ENCODE measurements at regions not wholly inside any gene's neighbourhood (a gene's known extent, or its start where the extent isn't known, plus 50 kb on each side); places are given as distances from the start of the nearest gene placed in this dataset.

DNA sequence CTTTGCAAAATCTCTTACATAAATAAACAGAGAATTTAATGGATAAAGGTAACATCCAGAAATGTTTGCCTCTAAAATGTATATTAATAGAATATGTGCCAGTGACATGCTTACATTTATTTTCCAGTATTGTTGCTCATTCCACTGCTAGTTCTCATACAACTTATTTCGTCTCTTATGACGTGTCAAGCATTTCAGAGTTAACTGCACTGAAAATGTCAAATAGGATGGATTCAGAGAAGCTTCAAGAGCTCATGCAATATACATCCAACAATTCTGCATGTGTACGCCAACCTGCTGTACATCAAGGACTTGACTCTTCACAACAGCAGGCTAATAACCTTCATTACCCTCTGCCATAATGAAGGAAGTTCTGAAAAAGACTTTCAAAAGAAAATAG, 386.2 kb upstream of the IZUMO3 start:
- TF ChIP-seq, protein P1, sequence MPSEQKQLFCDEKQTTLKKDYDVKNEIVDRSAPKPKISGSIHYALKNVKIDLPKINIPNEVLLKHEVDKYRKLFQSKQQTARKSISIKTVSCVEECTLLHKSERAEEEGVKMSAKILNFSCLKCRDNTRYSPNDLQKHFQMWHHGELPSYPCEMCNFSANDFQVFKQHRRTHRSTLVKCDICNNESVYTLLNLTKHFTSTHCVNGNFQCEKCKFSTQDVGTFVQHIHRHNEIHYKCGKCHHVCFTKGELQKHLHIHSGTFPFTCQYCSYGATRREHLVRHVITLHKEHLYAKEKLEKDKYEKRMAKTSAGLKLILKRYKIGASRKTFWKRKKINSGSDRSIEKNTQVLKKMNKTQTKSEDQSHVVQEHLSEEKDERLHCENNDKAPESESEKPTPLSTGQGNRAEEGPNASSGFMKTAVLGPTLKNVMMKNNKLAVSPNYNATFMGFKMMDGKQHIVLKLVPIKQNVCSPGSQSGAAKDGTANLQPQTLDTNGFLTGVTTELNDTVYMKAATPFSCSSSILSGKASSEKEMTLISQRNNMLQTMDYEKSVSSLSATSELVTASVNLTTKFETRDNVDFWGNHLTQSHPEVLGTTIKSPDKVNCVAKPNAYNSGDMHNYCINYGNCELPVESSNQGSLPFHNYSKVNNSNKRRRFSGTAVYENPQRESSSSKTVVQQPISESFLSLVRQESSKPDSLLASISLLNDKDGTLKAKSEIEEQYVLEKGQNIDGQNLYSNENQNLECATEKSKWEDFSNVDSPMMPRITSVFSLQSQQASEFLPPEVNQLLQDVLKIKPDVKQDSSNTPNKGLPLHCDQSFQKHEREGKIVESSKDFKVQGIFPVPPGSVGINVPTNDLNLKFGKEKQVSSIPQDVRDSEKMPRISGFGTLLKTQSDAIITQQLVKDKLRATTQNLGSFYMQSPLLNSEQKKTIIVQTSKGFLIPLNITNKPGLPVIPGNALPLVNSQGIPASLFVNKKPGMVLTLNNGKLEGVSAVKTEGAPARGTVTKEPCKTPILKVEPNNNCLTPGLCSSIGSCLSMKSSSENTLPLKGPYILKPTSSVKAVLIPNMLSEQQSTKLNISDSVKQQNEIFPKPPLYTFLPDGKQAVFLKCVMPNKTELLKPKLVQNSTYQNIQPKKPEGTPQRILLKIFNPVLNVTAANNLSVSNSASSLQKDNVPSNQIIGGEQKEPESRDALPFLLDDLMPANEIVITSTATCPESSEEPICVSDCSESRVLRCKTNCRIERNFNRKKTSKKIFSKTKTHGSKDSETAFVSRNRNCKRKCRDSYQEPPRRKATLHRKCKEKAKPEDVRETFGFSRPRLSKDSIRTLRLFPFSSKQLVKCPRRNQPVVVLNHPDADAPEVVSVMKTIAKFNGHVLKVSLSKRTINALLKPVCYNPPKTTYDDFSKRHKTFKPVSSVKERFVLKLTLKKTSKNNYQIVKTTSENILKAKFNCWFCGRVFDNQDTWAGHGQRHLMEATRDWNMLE (tag by site-specific recombination; conservative IDR thresholded peaks at IDR 0.05; ENCODE audit: low read depth) = no peak
- TF ChIP-seq, protein P2, sequence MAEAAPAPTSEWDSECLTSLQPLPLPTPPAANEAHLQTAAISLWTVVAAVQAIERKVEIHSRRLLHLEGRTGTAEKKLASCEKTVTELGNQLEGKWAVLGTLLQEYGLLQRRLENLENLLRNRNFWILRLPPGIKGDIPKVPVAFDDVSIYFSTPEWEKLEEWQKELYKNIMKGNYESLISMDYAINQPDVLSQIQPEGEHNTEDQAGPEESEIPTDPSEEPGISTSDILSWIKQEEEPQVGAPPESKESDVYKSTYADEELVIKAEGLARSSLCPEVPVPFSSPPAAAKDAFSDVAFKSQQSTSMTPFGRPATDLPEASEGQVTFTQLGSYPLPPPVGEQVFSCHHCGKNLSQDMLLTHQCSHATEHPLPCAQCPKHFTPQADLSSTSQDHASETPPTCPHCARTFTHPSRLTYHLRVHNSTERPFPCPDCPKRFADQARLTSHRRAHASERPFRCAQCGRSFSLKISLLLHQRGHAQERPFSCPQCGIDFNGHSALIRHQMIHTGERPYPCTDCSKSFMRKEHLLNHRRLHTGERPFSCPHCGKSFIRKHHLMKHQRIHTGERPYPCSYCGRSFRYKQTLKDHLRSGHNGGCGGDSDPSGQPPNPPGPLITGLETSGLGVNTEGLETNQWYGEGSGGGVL (tag by site-specific recombination; IDR thresholded peaks at IDR 0.05) = no peak
- TF ChIP-seq ZNF354C (tag by site-specific recombination; IDR thresholded peaks at IDR 0.05; ENCODE audit: borderline replicate concordance, low read depth) (no peak), ZNF629 (tag by site-specific recombination; IDR thresholded peaks at IDR 0.05) (no peak), ZNF558 (tag by site-specific recombination; IDR thresholded peaks at IDR 0.05) (no peak), ZNF155 (tag by site-specific recombination; IDR thresholded peaks at IDR 0.05) (no peak), ZNF747 (tag by site-specific recombination; IDR thresholded peaks at IDR 0.05) (no peak), ZFP69B (tag by site-specific recombination; IDR thresholded peaks at IDR 0.05) (no peak), ZNF76 (tag by site-specific recombination; IDR thresholded peaks at IDR 0.05; ENCODE audit: borderline replicate concordance, low read depth) (no peak)
- POLR2A ChIA-PET = no interaction called here
- Histone ChIP-seq H3K27ac (ENCODE audit: extremely low read depth, low read depth, low read length) (no peak overlapping the region), H3K9me3 (ENCODE audit: control insufficient read depth, insufficient read depth, low read depth, low read length) (no peaks in the 10 kb centered on the region), H3K36me3 (ENCODE audit: control insufficient read depth in 2 of 2, insufficient read depth in 1 of 2, low read length in 2 of 2) (no peaks in the 10 kb centered on the region), H3K4me1 (ENCODE audit: control insufficient read depth, insufficient read depth, low read length) (no peaks in the 10 kb centered on the region), H3K4me3 (ENCODE audit: low read depth, low read length) (no peak overlapping the region)
- CTCF ChIA-PET = no interaction called here

DNA sequence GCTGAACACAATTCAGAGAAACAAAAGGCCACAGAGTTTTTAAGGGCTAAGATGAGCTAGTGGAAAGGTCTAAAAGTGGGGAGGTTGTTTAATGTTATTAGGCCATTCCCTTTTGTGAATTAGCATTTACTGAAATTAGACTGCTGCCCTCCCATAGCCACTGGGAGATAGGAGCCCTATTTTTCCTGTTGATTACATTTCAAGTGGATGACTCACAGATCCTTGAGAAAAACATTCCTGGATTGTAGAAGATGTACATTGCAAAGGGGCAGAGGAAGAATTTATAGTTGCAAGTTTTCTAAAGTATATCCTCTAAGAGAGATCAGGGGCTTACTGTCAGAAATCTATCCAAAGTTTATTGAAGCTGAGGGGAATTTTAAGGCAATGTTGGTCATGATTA, 367.1 kb upstream of the IZUMO3 start:
- no peaks in the 10 kb centered on the region for H3K4me1 ChIP-seq (ENCODE audit: control insufficient read depth, insufficient read depth, low read length)
- H3K9me3 ChIP-seq (ENCODE audit: control insufficient read depth, insufficient read depth, low read depth, low read length) = no peaks in the 10 kb centered on the region
- no peak overlapping the region for H3K27ac ChIP-seq (ENCODE audit: extremely low read depth, low read depth, low read length)
- no peaks in the 10 kb centered on the region for H3K36me3 ChIP-seq (ENCODE audit: control insufficient read depth in 2 of 2, insufficient read depth in 1 of 2, low read length in 2 of 2)
- ChIA-PET CTCF (interaction anchor here (1.0 kb wide), 1 partner anchor 8 kb away, joined by 3 read pairs; no protein-coding TSS in a partner anchor), POLR2A (no interaction called here)
- no peak overlapping the region for H3K4me3 ChIP-seq (ENCODE audit: low read depth, low read length)
- TF ChIP-seq ZNF530 (tag by site-specific recombination; IDR thresholded peaks at IDR 0.05; ENCODE audit: low read depth) = no peak
- TF ChIP-seq, protein P3, sequence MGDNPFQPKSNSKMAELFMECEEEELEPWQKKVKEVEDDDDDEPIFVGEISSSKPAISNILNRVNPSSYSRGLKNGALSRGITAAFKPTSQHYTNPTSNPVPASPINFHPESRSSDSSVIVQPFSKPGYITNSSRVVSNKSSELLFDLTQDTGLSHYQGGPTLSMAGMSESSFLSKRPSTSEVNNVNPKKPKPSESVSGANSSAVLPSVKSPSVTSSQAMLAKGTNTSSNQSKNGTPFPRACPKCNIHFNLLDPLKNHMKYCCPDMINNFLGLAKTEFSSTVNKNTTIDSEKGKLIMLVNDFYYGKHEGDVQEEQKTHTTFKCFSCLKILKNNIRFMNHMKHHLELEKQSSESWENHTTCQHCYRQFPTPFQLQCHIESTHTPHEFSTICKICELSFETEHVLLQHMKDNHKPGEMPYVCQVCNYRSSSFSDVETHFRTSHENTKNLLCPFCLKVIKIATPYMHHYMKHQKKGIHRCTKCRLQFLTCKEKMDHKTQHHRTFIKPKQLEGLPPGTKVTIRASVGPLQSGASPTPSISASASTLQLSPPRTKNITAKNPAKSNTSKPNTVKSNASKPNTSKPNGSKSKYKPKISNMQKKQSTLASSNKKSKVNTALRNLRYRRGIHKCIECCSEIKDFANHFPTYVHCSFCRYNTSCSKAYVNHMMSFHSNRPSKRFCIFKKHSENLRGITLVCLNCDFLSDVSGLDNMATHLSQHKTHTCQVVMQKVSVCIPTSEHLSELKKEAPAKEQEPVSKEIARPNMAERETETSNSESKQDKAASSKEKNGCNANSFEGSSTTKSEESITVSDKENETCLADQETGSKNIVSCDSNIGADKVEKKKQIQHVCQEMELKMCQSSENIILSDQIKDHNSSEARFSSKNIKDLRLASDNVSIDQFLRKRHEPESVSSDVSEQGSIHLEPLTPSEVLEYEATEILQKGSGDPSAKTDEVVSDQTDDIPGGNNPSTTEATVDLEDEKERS (tag by site-specific recombination; IDR thresholded peaks at IDR 0.05) = no peak
- TF ChIP-seq, protein P4, sequence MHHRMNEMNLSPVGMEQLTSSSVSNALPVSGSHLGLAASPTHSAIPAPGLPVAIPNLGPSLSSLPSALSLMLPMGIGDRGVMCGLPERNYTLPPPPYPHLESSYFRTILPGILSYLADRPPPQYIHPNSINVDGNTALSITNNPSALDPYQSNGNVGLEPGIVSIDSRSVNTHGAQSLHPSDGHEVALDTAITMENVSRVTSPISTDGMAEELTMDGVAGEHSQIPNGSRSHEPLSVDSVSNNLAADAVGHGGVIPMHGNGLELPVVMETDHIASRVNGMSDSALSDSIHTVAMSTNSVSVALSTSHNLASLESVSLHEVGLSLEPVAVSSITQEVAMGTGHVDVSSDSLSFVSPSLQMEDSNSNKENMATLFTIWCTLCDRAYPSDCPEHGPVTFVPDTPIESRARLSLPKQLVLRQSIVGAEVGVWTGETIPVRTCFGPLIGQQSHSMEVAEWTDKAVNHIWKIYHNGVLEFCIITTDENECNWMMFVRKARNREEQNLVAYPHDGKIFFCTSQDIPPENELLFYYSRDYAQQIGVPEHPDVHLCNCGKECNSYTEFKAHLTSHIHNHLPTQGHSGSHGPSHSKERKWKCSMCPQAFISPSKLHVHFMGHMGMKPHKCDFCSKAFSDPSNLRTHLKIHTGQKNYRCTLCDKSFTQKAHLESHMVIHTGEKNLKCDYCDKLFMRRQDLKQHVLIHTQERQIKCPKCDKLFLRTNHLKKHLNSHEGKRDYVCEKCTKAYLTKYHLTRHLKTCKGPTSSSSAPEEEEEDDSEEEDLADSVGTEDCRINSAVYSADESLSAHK (tag by site-specific recombination; IDR thresholded peaks at IDR 0.05) = no peak
- TF ChIP-seq GFI1B (tag by site-specific recombination; IDR thresholded peaks at IDR 0.05) = no peak
- TF ChIP-seq, protein P5, sequence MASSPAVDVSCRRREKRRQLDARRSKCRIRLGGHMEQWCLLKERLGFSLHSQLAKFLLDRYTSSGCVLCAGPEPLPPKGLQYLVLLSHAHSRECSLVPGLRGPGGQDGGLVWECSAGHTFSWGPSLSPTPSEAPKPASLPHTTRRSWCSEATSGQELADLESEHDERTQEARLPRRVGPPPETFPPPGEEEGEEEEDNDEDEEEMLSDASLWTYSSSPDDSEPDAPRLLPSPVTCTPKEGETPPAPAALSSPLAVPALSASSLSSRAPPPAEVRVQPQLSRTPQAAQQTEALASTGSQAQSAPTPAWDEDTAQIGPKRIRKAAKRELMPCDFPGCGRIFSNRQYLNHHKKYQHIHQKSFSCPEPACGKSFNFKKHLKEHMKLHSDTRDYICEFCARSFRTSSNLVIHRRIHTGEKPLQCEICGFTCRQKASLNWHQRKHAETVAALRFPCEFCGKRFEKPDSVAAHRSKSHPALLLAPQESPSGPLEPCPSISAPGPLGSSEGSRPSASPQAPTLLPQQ (tag by site-specific recombination; IDR thresholded peaks at IDR 0.05) = no peak
- no peak for TF ChIP-seq ZNF776 (tag by site-specific recombination; IDR thresholded peaks at IDR 0.05; ENCODE audit: borderline replicate concordance)
- no peak for TF ChIP-seq FEZF1 (tag by site-specific recombination; IDR thresholded peaks at IDR 0.05)
- TF ChIP-seq MYNN (tag by site-specific recombination; IDR thresholded peaks at IDR 0.05; ENCODE audit: borderline replicate concordance) = no peak
- TF ChIP-seq ZNF416 (tag by site-specific recombination; IDR thresholded peaks at IDR 0.05) = no peak
- TF ChIP-seq, protein P6, sequence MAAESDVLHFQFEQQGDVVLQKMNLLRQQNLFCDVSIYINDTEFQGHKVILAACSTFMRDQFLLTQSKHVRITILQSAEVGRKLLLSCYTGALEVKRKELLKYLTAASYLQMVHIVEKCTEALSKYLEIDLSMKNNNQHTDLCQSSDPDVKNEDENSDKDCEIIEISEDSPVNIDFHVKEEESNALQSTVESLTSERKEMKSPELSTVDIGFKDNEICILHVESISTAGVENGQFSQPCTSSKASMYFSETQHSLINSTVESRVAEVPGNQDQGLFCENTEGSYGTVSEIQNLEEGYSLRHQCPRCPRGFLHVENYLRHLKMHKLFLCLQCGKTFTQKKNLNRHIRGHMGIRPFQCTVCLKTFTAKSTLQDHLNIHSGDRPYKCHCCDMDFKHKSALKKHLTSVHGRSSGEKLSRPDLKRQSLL (tag by site-specific recombination; IDR thresholded peaks at IDR 0.05) = no peak
- no peak for TF ChIP-seq ZNF701 (tag by site-specific recombination; IDR thresholded peaks at IDR 0.05)

Data from HEK293 (cell line).